HepG2 (cell line): ENCODE measurements at regions not wholly inside any gene's neighbourhood (a gene's known extent, or its start where the extent isn't known, plus 50 kb on each side); places are given as distances from the start of the nearest gene placed in this dataset.

Source experiments
- ATAC-seq: fragments of 200-7000 bp; cut with Tn5 transposase; 3 replicates; pipeline ENCODE4 v1.9.1; 2020; ENCODE audit warnings: mild to moderate bottlenecking, moderate library complexity
- BruUV-seq: library from RNA; stranded (reverse); fragments of 400-500 nt; replicated peaks from 2 replicates; lab custom pipeline; 2021; lab: Mats Ljungman, UMichigan
- CTCF ChIA-PET: fragments of 300-600 bp; formaldehyde crosslinking; extraction: SDS; loops from one replicate; lab custom pipeline; 2021; ENCODE audit warnings: low total read pairs, inconsistent platforms, low intra/inter-chr PET ratio; lab: Yijun Ruan, JAX
- POLR2A ChIA-PET: fragments of 350-600 bp; sonication (Branson Sonifier 250); formaldehyde crosslinking; loops from one replicate; lab custom pipeline; 2020; ENCODE audit warnings: antibody characterized with exemption, inconsistent platforms; lab: Yijun Ruan, JAX
- DNase-seq: peaks from one replicate; pipeline ENCODE4 v3.0.0-alpha.2; 2015; ENCODE audit warnings: low spot score
- FAIRE-seq: peaks from 3 replicates; lab custom pipeline; 2011; peaks lifted over from hg19 to GRCh38; lab: Jason Lieb, UNC
- H2AFZ ChIP-seq: one replicate; pipeline ENCODE4 v1.6.1; 2011; ENCODE audit warnings: low read length, inconsistent platforms
- H3K27ac ChIP-seq: fragments of 300-600 bp; 3 replicates; pipeline ENCODE4 v1.8.0; 2011; ENCODE audit warnings: mixed run types, mild to moderate bottlenecking, mixed read lengths, low read length, inconsistent platforms; ENCODE audit not compliant: insufficient read depth; ENCODE audit errors: extremely low read length
- H3K27me3 ChIP-seq, 2 experiments: fragments of 200-600 bp in 1 of 2; 2 replicates in 1 of 2; 3 replicates in 1 of 2; pipeline versions ENCODE4 v1.6.0 to v1.8.0; 2011; ENCODE audit warnings: low read length in 2 of 2, mild to moderate bottlenecking in 2 of 2, moderate library complexity in 2 of 2, inconsistent platforms in 1 of 2; ENCODE audit not compliant: insufficient read depth in 2 of 2, control insufficient read depth in 1 of 2
- H3K36me3 ChIP-seq, 2 experiments: fragments of 200-600 bp in 1 of 2; replicated peaks in 1 of 2; 2 replicates in 1 of 2; 3 replicates in 1 of 2; pipeline versions ENCODE4 v1.5.1 to v1.8.0; 2011; ENCODE audit warnings: low read length in 2 of 2, inconsistent platforms in 1 of 2; ENCODE audit not compliant: insufficient read depth in 2 of 2, control insufficient read depth in 1 of 2
- H3K4me1 ChIP-seq: 2 replicates; pipeline ENCODE4 v1.5.1; 2012; ENCODE audit warnings: low read length, inconsistent platforms; ENCODE audit not compliant: insufficient read depth
- H3K4me2 ChIP-seq: 2 replicates; pipeline ENCODE4 v1.6.0; 2011; ENCODE audit warnings: low read depth, low read length, inconsistent platforms
- H3K4me3 ChIP-seq, 3 experiments: fragments of 200-600 bp in 1 of 3; sonication (generic), shearing (Covaris generic) in 1 of 3; replicated peaks in 1 of 3; 2 replicates each; pipeline ENCODE4 v1.5.1; 2011 to 2016; ENCODE audit warnings: low read length in 3 of 3, inconsistent platforms in 2 of 3, low read depth in 2 of 3, mild to moderate bottlenecking in 2 of 3, control low read depth in 1 of 3, mixed read lengths in 1 of 3; ENCODE audit not compliant: insufficient read depth in 1 of 3
- H3K79me2 ChIP-seq: one replicate; pipeline ENCODE4 v1.6.1; 2011; ENCODE audit warnings: low read length, inconsistent platforms; ENCODE audit not compliant: insufficient read depth
- H3K9ac ChIP-seq: 2 replicates; pipeline ENCODE4 v1.6.0; 2011; ENCODE audit warnings: mild to moderate bottlenecking, low read depth, low read length, inconsistent platforms; ENCODE audit not compliant: insufficient read depth
- H3K9me3 ChIP-seq: 2 replicates; pipeline ENCODE4 v1.5.1; 2012; ENCODE audit warnings: mild to moderate bottlenecking, low read length
- H4K20me1 ChIP-seq: 2 replicates; pipeline ENCODE4 v1.6.0; 2011; ENCODE audit warnings: inconsistent platforms, mild to moderate bottlenecking, low read length, moderate library complexity; ENCODE audit not compliant: insufficient read depth
- ATF6 ChIP-seq: sonication (generic); formaldehyde crosslinking; conservative IDR thresholded peaks from 2 replicates; pipeline ENCODE4 v1.4.0; 2020; ENCODE audit warnings: missing genetic modification reagents
- CREB3 ChIP-seq: sonication (generic); formaldehyde crosslinking; IDR thresholded peaks from 2 replicates; pipeline ENCODE4 v1.5.0; 2020; ENCODE audit warnings: missing genetic modification reagents
- GFI1 ChIP-seq: sonication (generic); formaldehyde crosslinking; IDR thresholded peaks from 2 replicates; pipeline ENCODE4 v1.5.0; 2020; ENCODE audit warnings: missing genetic modification reagents, mild to moderate bottlenecking, borderline replicate concordance
- HMG20B ChIP-seq: conservative IDR thresholded peaks from 2 replicates; pipeline ENCODE4 v1.6.1; 2016; ENCODE audit warnings: missing genetic modification reagents, missing compliant biosample characterization
- KDM5A ChIP-seq: fragments of 200-600 bp; sonication (generic); IDR thresholded peaks from 2 replicates; pipeline ENCODE4 v1.7.0; 2018; ENCODE audit warnings: antibody characterized with exemption, mild to moderate bottlenecking, low read length, borderline replicate concordance
- MXI1 ChIP-seq: IDR thresholded peaks from 3 replicates; pipeline ENCODE4 v1.6.1; 2012; ENCODE audit warnings: low read depth, low read length, inconsistent platforms, borderline replicate concordance
- NAIF1 ChIP-seq: sonication (generic); formaldehyde crosslinking; IDR thresholded peaks from 2 replicates; pipeline ENCODE4 v1.5.0; 2020; ENCODE audit warnings: mild to moderate bottlenecking, missing genetic modification reagents, borderline replicate concordance
- NCOR1 ChIP-seq: fragments of 200-600 bp; sonication (generic); IDR thresholded peaks from 2 replicates; pipeline ENCODE4 v1.7.0; 2017; ENCODE audit warnings: antibody characterized with exemption, low read length, borderline replicate concordance
- NR2C2 ChIP-seq: sonication (generic); formaldehyde crosslinking; IDR thresholded peaks from 2 replicates; pipeline ENCODE4 v1.4.0; 2020; ENCODE audit warnings: missing genetic modification reagents, mild to moderate bottlenecking, moderate library complexity, borderline replicate concordance
- PRDM15 ChIP-seq: sonication (generic); formaldehyde crosslinking; IDR thresholded peaks from 2 replicates; pipeline ENCODE4 v1.4.0; 2020; ENCODE audit warnings: missing genetic modification reagents
- THAP9 ChIP-seq: sonication (generic); formaldehyde crosslinking; IDR thresholded peaks from 2 replicates; pipeline ENCODE4; 2020; ENCODE audit warnings: missing genetic modification reagents, mild to moderate bottlenecking, borderline replicate concordance
- TOE1 ChIP-seq: sonication (generic); formaldehyde crosslinking; IDR thresholded peaks from 2 replicates; pipeline ENCODE4 v1.4.0; 2020; ENCODE audit warnings: mild to moderate bottlenecking, missing genetic modification reagents
- ZNF468 ChIP-seq: sonication (generic); formaldehyde crosslinking; IDR thresholded peaks from 2 replicates; pipeline ENCODE4 v1.8.0; 2022; ENCODE audit warnings: mild to moderate bottlenecking, moderate library complexity, missing genetic modification reagents
- WGBS: methylation state at CpG from one replicate; pipeline ENCODE4 v1.1.6; 2017; ENCODE audit warnings: low lambda C conversion rate; 5-methylcytosine and 5-hydroxymethylcytosine counted together
- in situ Hi-C: cut with HindIII; loops from 2 replicates; pipeline ENCODE4 v1.10.0; 2017; ENCODE audit warnings: low pct_unique_long_range_greater_than_20kb; ENCODE audit not compliant: extremely low pct_ligation_motif_present
- intact Hi-C: fragments of 100-400 bp; cut with micrococcal nuclease; formaldehyde crosslinking; loops from one replicate; pipeline ENCODE4 v1.10.0; 2022; ENCODE audit not compliant: unreplicated experiment

GRCh38 chr6:26211963-26212362 is 124.7 kb downstream of the HFE start (continued):
- TF ChIP-seq ATF6 (CRISPR knock-in tag) (no peak), TOE1 (CRISPR knock-in tag) (no peak), NAIF1 (no peak), THAP9 (CRISPR knock-in tag) (no peak), MXI1 (no peak), ZNF468 (CRISPR knock-in tag) (no peak)

- BruUV-seq = no TSS peak
- H3K4me2 ChIP-seq = no peak overlapping the region
- no peak overlapping the region for H3K4me3 ChIP-seq
- FAIRE-seq (no peak), DNase-seq (no peak), ATAC-seq (no peak)
- H2AFZ ChIP-seq = no peak overlapping the region
- CTCF ChIA-PET = no interaction called here
- H3K9ac ChIP-seq = no peak overlapping the region
- no peak overlapping the region for H3K27ac ChIP-seq
- H3K4me1 ChIP-seq = peaks cover 24% of the 10 kb centered on the region
- H3K36me3 ChIP-seq = no peaks in the 10 kb centered on the region
- in situ Hi-C loops = no loop called here
- intact Hi-C loops = no loop called here
- POLR2A ChIA-PET = interaction anchor here (1.1 to 6.1 kb wide), 4 partner anchors 8 to 109 kb away, joined by 3 to 336 read pairs (median 95); a partner anchor contains a TSS
- H4K20me1 ChIP-seq = no peaks in the 10 kb centered on the region
- WGBS = 86% methylated on average over 2 of the region's 2 CpGs
- H3K27me3 ChIP-seq = no peaks in the 10 kb centered on the region; a peak in 1 of 5 replicates
- H3K79me2 ChIP-seq = no peaks in the 10 kb centered on the region
- no peaks in the 10 kb centered on the region for H3K9me3 ChIP-seq
- no peak for TF ChIP-seq HMG20B (CRISPR knock-in tag)
- TF ChIP-seq NCOR1 = no peak
- TF ChIP-seq NR2C2 (CRISPR knock-in tag) = no peak
- TF ChIP-seq GFI1 (CRISPR knock-in tag) = no peak
- no peak for TF ChIP-seq PRDM15
- no peak for TF ChIP-seq CREB3 (CRISPR knock-in tag)
- TF ChIP-seq KDM5A = no peak
Observed at GRCh38 chr6:26213334-26214075, 126.3 kb downstream of the HFE start.
